HepG2 (cell line): ENCODE measurements at regions not wholly inside any gene's neighbourhood (a gene's known extent, or its start where the extent isn't known, plus 50 kb on each side); places are given as distances from the start of the nearest gene placed in this dataset.

Experiments used
- ATAC-seq: fragments of 200-7000 bp; cut with Tn5 transposase; 3 replicates; pipeline ENCODE4 v1.9.1; 2020; ENCODE audit warnings: mild to moderate bottlenecking, moderate library complexity
- BruUV-seq: library from RNA; stranded (reverse); fragments of 400-500 nt; replicated peaks from 2 replicates; lab custom pipeline; 2021; lab: Mats Ljungman, UMichigan
- CTCF ChIA-PET: fragments of 300-600 bp; formaldehyde crosslinking; extraction: SDS; loops from one replicate; lab custom pipeline; 2021; ENCODE audit warnings: low total read pairs, inconsistent platforms, low intra/inter-chr PET ratio; lab: Yijun Ruan, JAX
- POLR2A ChIA-PET: fragments of 350-600 bp; sonication (Branson Sonifier 250); formaldehyde crosslinking; loops from one replicate; lab custom pipeline; 2020; ENCODE audit warnings: antibody characterized with exemption, inconsistent platforms; lab: Yijun Ruan, JAX
- DNase-seq: peaks from one replicate; pipeline ENCODE4 v3.0.0-alpha.2; 2015; ENCODE audit warnings: low spot score
- FAIRE-seq: peaks from 3 replicates; lab custom pipeline; 2011; peaks lifted over from hg19 to GRCh38; lab: Jason Lieb, UNC
- H2AFZ ChIP-seq: one replicate; pipeline ENCODE4 v1.6.1; 2011; ENCODE audit warnings: low read length, inconsistent platforms
- H3K27ac ChIP-seq: fragments of 300-600 bp; 3 replicates; pipeline ENCODE4 v1.8.0; 2011; ENCODE audit warnings: mixed run types, mild to moderate bottlenecking, mixed read lengths, low read length, inconsistent platforms; ENCODE audit not compliant: insufficient read depth; ENCODE audit errors: extremely low read length
- H3K27me3 ChIP-seq, 2 experiments: fragments of 200-600 bp in 1 of 2; 2 replicates in 1 of 2; 3 replicates in 1 of 2; pipeline versions ENCODE4 v1.6.0 to v1.8.0; 2011; ENCODE audit warnings: low read length in 2 of 2, mild to moderate bottlenecking in 2 of 2, moderate library complexity in 2 of 2, inconsistent platforms in 1 of 2; ENCODE audit not compliant: insufficient read depth in 2 of 2, control insufficient read depth in 1 of 2
- H3K36me3 ChIP-seq, 2 experiments: fragments of 200-600 bp in 1 of 2; replicated peaks in 1 of 2; 2 replicates in 1 of 2; 3 replicates in 1 of 2; pipeline versions ENCODE4 v1.5.1 to v1.8.0; 2011; ENCODE audit warnings: low read length in 2 of 2, inconsistent platforms in 1 of 2; ENCODE audit not compliant: insufficient read depth in 2 of 2, control insufficient read depth in 1 of 2
- H3K4me1 ChIP-seq: 2 replicates; pipeline ENCODE4 v1.5.1; 2012; ENCODE audit warnings: low read length, inconsistent platforms; ENCODE audit not compliant: insufficient read depth
- H3K4me2 ChIP-seq: 2 replicates; pipeline ENCODE4 v1.6.0; 2011; ENCODE audit warnings: low read depth, low read length, inconsistent platforms
- H3K4me3 ChIP-seq, 3 experiments: fragments of 200-600 bp in 1 of 3; sonication (generic), shearing (Covaris generic) in 1 of 3; replicated peaks in 1 of 3; 2 replicates each; pipeline ENCODE4 v1.5.1; 2011 to 2016; ENCODE audit warnings: low read length in 3 of 3, inconsistent platforms in 2 of 3, low read depth in 2 of 3, mild to moderate bottlenecking in 2 of 3, control low read depth in 1 of 3, mixed read lengths in 1 of 3; ENCODE audit not compliant: insufficient read depth in 1 of 3
- H3K79me2 ChIP-seq: one replicate; pipeline ENCODE4 v1.6.1; 2011; ENCODE audit warnings: low read length, inconsistent platforms; ENCODE audit not compliant: insufficient read depth
- H3K9ac ChIP-seq: 2 replicates; pipeline ENCODE4 v1.6.0; 2011; ENCODE audit warnings: mild to moderate bottlenecking, low read depth, low read length, inconsistent platforms; ENCODE audit not compliant: insufficient read depth
- H3K9me3 ChIP-seq: 2 replicates; pipeline ENCODE4 v1.5.1; 2012; ENCODE audit warnings: mild to moderate bottlenecking, low read length
- H4K20me1 ChIP-seq: 2 replicates; pipeline ENCODE4 v1.6.0; 2011; ENCODE audit warnings: inconsistent platforms, mild to moderate bottlenecking, low read length, moderate library complexity; ENCODE audit not compliant: insufficient read depth
- AKNA ChIP-seq: sonication (generic); formaldehyde crosslinking; IDR thresholded peaks from 2 replicates; pipeline ENCODE4 v1.4.0; 2020; ENCODE audit warnings: missing genetic modification reagents, borderline replicate concordance
- CENPT ChIP-seq: sonication (generic); formaldehyde crosslinking; IDR thresholded peaks from 2 replicates; pipeline ENCODE4 v1.8.0; 2022; ENCODE audit warnings: low read depth, mild to moderate bottlenecking, moderate library complexity, missing genetic modification reagents
- CHD2 ChIP-seq: IDR thresholded peaks from 2 replicates; pipeline ENCODE4 v1.6.1; 2011; ENCODE audit warnings: low read depth, low read length, improper control_type of control experiment
- HNRNPUL1 ChIP-seq: fragments of 200-400 bp; formaldehyde crosslinking; IDR thresholded peaks from 2 replicates; pipeline ENCODE4 v1.6.1; 2017; ENCODE audit warnings: low read depth, mild to moderate bottlenecking, low read length, moderate library complexity
- NR1H2 ChIP-seq: sonication (generic); formaldehyde crosslinking; IDR thresholded peaks from 2 replicates; pipeline ENCODE4 v1.8.1; 2022; ENCODE audit warnings: low read depth, missing genetic modification reagents, borderline replicate concordance
- RFX1 ChIP-seq: fragments of 450-650 bp; IDR thresholded peaks from 2 replicates; pipeline ENCODE4 v1.6.1; 2017
- ZBTB21 ChIP-seq: sonication (generic); formaldehyde crosslinking; IDR thresholded peaks from 2 replicates; pipeline ENCODE4 v1.4.0; 2020; ENCODE audit warnings: missing genetic modification reagents
- ZBTB4 ChIP-seq: sonication (generic); formaldehyde crosslinking; IDR thresholded peaks from 2 replicates; pipeline ENCODE4 v1.4.0; 2020; ENCODE audit warnings: missing genetic modification reagents, mild to moderate bottlenecking, borderline replicate concordance
- ZC3H13 ChIP-seq: sonication (generic); formaldehyde crosslinking; IDR thresholded peaks from 2 replicates; pipeline ENCODE4 v1.8.1; 2023; ENCODE audit warnings: mild to moderate bottlenecking, missing genetic modification reagents, moderate library complexity
- ZFP90 ChIP-seq: sonication (generic); formaldehyde crosslinking; IDR thresholded peaks from 2 replicates; pipeline ENCODE4 v1.8.0; 2022; ENCODE audit warnings: missing genetic modification reagents, mild to moderate bottlenecking, inconsistent platforms, borderline replicate concordance
- ZFX ChIP-seq: sonication (generic); formaldehyde crosslinking; IDR thresholded peaks from 2 replicates; pipeline ENCODE4 v1.4.0; 2020; ENCODE audit warnings: mild to moderate bottlenecking, low read depth, missing genetic modification reagents, moderate library complexity
- ZNF207 ChIP-seq: fragments of 450-650 bp; IDR thresholded peaks from 2 replicates; pipeline ENCODE4 v1.6.1; 2016; ENCODE audit warnings: antibody characterized with exemption, borderline replicate concordance
- ZNF737 ChIP-seq: sonication (generic); formaldehyde crosslinking; IDR thresholded peaks from 2 replicates; pipeline ENCODE4 v1.5.0; 2020; ENCODE audit warnings: missing genetic modification reagents, mild to moderate bottlenecking, borderline replicate concordance
- WGBS: methylation state at CpG from one replicate; pipeline ENCODE4 v1.1.6; 2017; ENCODE audit warnings: low lambda C conversion rate; 5-methylcytosine and 5-hydroxymethylcytosine counted together
- in situ Hi-C: cut with HindIII; loops from 2 replicates; pipeline ENCODE4 v1.10.0; 2017; ENCODE audit warnings: low pct_unique_long_range_greater_than_20kb; ENCODE audit not compliant: extremely low pct_ligation_motif_present
- intact Hi-C: fragments of 100-400 bp; cut with micrococcal nuclease; formaldehyde crosslinking; loops from one replicate; pipeline ENCODE4 v1.10.0; 2022; ENCODE audit not compliant: unreplicated experiment
- TF ChIP-seq, protein P1 (sequence below): sonication (generic); formaldehyde crosslinking; IDR thresholded peaks from 2 replicates; pipeline ENCODE4 v1.9.0; 2021; ENCODE audit warnings: missing genetic modification reagents, borderline replicate concordance
- TF ChIP-seq, protein P2 (sequence below): IDR thresholded peaks from 2 replicates; pipeline ENCODE4 v1.6.1; 2016

GRCh38 chr7:67803789-67804188 is 807.2 kb downstream of the TYW1 start:
- FAIRE-seq: no peak
- CTCF ChIA-PET: no interaction called here
- in situ Hi-C loops: no loop called here
- no peak for TF ChIP-seq HNRNPUL1
- TF ChIP-seq, protein P1, sequence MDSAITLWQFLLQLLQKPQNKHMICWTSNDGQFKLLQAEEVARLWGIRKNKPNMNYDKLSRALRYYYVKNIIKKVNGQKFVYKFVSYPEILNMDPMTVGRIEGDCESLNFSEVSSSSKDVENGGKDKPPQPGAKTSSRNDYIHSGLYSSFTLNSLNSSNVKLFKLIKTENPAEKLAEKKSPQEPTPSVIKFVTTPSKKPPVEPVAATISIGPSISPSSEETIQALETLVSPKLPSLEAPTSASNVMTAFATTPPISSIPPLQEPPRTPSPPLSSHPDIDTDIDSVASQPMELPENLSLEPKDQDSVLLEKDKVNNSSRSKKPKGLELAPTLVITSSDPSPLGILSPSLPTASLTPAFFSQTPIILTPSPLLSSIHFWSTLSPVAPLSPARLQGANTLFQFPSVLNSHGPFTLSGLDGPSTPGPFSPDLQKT (CRISPR knock-in tag): no peak
- TF ChIP-seq ZNF737 (CRISPR knock-in tag): no peak
- no peak for TF ChIP-seq CENPT
- no peak for TF ChIP-seq RFX1
- no peak for TF ChIP-seq ZNF207
- no peak for TF ChIP-seq ZBTB21 (CRISPR knock-in tag)
- TF ChIP-seq ZFX: no peak
- TF ChIP-seq ZC3H13 (CRISPR knock-in tag): no peak
- TF ChIP-seq ZFP90 (CRISPR knock-in tag): no peak
- no peak for TF ChIP-seq NR1H2 (CRISPR knock-in tag)
- TF ChIP-seq, protein P2, sequence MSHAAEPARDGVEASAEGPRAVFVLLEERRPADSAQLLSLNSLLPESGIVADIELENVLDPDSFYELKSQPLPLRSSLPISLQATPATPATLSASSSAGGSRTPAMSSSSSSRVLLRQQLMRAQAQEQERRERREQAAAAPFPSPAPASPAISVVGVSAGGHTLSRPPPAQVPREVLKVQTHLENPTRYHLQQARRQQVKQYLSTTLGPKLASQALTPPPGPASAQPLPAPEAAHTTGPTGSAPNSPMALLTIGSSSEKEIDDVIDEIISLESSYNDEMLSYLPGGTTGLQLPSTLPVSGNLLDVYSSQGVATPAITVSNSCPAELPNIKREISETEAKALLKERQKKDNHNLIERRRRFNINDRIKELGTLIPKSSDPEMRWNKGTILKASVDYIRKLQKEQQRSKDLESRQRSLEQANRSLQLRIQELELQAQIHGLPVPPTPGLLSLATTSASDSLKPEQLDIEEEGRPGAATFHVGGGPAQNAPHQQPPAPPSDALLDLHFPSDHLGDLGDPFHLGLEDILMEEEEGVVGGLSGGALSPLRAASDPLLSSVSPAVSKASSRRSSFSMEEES: no peak
- TF ChIP-seq ZBTB4 (CRISPR knock-in tag): no peak
- TF ChIP-seq AKNA: no peak
- no peak for TF ChIP-seq CHD2

More at GRCh38 chr7:67803789-67804188, 807.2 kb downstream of the TYW1 start:
- peaks cover 0 to 10% of the 10 kb centered on the region in 2 experiments; a peak in 2 of 5 replicates for H3K27me3 ChIP-seq
- no TSS peak for BruUV-seq
- 63% methylated on average over 5 of the region's 8 CpGs for WGBS
- H3K27ac ChIP-seq: no peak overlapping the region
- no peak for DNase-seq
- peaks cover 17% of the 10 kb centered on the region for H3K4me1 ChIP-seq
- no peak overlapping the region for H3K4me2 ChIP-seq
- H3K79me2 ChIP-seq: no peaks in the 10 kb centered on the region
- no peak overlapping the region for H3K4me3 ChIP-seq
- H2AFZ ChIP-seq: no peak overlapping the region
- H3K36me3 ChIP-seq: no peaks in the 10 kb centered on the region
- no peak overlapping the region for H3K9ac ChIP-seq
- peak; percentile 38 for ATAC-seq
- POLR2A ChIA-PET: no interaction called here
- intact Hi-C loops: no loop called here
- no peaks in the 10 kb centered on the region for H4K20me1 ChIP-seq
- H3K9me3 ChIP-seq: no peaks in the 10 kb centered on the region
